HEK293 (cell line): ENCODE measurements at regions not wholly inside any gene's neighbourhood (a gene's known extent, or its start where the extent isn't known, plus 50 kb on each side); places are given as distances from the start of the nearest gene placed in this dataset.

ENCODE experiments used
- ZNF596 ChIP-seq: fragments of 450-650 bp; IDR thresholded peaks from 2 replicates; pipeline ENCODE4 v1.5.0; 2018; ENCODE audit warnings: missing biosample characterization, mild to moderate bottlenecking, missing genetic modification characterization, moderate library complexity
- TF ChIP-seq, protein P1 (sequence below): fragments of 450-650 bp; formaldehyde crosslinking; IDR thresholded peaks from 2 replicates; pipeline ENCODE4 v1.5.1; 2016; ENCODE audit warnings: missing biosample characterization, missing genetic modification characterization

DNA sequence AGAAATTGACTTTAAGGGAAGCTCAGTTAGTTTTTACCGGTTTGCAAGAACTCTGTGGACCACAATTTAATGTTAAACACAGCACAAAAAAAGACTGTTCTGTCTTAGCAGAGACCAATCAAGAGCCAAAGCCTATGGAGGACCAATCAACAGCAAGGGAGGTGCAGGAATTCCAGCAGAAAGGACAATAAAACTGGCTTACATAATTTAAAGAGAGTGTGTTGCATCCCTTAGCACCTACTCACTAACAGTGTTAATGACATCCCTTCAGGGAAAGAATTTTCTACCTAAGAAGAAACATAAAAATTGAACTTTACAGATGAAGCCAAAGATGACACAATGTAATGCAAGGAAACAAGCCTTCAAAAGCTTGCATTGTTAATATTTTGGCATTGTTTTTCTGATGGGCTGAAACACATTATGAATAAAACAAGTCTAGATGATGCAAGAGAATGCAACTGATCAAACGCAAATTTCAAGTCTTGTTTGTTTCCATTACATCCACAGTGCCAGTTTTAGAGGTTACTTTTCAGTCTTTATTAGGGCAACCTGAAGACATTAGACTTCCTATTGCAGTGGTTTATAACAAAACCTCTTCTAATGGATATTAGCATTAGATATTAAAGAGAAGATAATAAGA is 111.3 kb upstream of the FST start:
- TF ChIP-seq, protein P1, sequence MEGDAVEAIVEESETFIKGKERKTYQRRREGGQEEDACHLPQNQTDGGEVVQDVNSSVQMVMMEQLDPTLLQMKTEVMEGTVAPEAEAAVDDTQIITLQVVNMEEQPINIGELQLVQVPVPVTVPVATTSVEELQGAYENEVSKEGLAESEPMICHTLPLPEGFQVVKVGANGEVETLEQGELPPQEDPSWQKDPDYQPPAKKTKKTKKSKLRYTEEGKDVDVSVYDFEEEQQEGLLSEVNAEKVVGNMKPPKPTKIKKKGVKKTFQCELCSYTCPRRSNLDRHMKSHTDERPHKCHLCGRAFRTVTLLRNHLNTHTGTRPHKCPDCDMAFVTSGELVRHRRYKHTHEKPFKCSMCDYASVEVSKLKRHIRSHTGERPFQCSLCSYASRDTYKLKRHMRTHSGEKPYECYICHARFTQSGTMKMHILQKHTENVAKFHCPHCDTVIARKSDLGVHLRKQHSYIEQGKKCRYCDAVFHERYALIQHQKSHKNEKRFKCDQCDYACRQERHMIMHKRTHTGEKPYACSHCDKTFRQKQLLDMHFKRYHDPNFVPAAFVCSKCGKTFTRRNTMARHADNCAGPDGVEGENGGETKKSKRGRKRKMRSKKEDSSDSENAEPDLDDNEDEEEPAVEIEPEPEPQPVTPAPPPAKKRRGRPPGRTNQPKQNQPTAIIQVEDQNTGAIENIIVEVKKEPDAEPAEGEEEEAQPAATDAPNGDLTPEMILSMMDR (tag by site-specific recombination): no peak
- no peak for TF ChIP-seq ZNF596 (tag by site-specific recombination)
